ENCODE measurements at regions not wholly inside any gene's neighbourhood (a gene's known extent, or its start where the extent isn't known, plus 50 kb on each side); places are given as distances from the start of the nearest gene placed in this dataset.
"Not testable (repeated sequence)": the region's sequence is repeated elsewhere in the genome, so short reads cannot be mapped to it uniquely, and the experiment has no call there.

DNA sequence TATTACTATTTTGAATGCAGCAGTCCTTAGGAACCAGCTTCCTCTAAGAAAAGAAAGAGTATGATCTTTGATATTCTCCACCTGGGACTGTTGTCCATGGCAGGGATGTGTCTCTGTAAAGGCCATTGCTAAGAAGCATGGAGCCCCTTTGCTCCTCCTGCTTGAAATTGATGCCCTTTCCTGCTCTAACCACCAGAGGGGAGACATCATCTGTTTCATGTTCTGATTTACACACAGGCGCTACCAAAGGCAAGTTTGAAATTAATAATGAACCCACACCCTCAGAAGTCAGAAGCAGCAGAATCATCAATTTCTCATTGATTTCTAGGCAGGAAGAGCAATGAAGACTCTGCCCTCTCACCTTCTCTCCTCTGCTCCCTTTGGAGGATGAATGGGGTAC, 253.8 kb downstream of the RMST start:
- Histone ChIP-seq H3K9me3 (peaks cover 0 to 9% (median 0%) of the 10 kb centered on the region in 8 donors), H3K27me3 (replicated peaks in 1 of 7) (no peaks in the 10 kb centered on the region), H3K36me3 (no peaks in the 10 kb centered on the region), H3K4me1 (no peaks in the 10 kb centered on the region), H3K27ac (no peak overlapping the region), H3K4me3 (no peak overlapping the region)
- 61 to 83% (median 79%) methylated on average over 1 of the region's 1 CpG for WGBS, 5 donors
- DNase-seq = no peak
- TF ChIP-seq POLR2A (IDR thresholded peaks at IDR 0.05) = no peak
- TF ChIP-seq, protein P1, sequence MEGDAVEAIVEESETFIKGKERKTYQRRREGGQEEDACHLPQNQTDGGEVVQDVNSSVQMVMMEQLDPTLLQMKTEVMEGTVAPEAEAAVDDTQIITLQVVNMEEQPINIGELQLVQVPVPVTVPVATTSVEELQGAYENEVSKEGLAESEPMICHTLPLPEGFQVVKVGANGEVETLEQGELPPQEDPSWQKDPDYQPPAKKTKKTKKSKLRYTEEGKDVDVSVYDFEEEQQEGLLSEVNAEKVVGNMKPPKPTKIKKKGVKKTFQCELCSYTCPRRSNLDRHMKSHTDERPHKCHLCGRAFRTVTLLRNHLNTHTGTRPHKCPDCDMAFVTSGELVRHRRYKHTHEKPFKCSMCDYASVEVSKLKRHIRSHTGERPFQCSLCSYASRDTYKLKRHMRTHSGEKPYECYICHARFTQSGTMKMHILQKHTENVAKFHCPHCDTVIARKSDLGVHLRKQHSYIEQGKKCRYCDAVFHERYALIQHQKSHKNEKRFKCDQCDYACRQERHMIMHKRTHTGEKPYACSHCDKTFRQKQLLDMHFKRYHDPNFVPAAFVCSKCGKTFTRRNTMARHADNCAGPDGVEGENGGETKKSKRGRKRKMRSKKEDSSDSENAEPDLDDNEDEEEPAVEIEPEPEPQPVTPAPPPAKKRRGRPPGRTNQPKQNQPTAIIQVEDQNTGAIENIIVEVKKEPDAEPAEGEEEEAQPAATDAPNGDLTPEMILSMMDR (IDR thresholded peaks at IDR 0.05 in 8 of 11, conservative IDR thresholded peaks at IDR 0.05 in 3 of 11) = peak in 2 of 11 experiments; percentile 12 to 16
- no peak for TF ChIP-seq POLR2AphosphoS5 (IDR thresholded peaks at IDR 0.05)
- intact Hi-C loops (cut with DNase I; ENCODE audit: low total_unique reads) = no loop called here

DNA sequence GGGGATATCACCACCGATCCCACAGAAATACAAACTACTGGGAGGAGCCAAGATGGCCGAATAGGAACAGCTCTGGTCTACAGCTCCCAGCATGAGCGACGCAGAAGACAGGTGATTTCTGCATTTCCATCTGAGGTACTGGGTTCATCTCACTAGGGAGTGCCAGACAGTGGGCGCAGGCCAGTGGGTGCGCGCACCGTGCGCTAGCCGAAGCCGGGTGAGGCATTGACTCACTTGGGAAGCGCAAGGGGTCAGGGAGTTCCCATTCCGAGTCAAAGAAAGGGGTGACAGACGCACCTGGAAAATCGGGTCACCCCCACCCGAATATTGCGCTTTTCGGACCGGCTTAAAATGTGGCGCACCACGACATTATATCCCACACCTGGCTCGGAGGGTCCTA, 261.2 kb downstream of the RMST start:
- DNase-seq; H3K27ac ChIP-seq; intact Hi-C loops (cut with DNase I; ENCODE audit: low total_unique reads); H3K4me1 ChIP-seq; H3K27me3 ChIP-seq (replicated peaks in 1 of 7); H3K4me3 ChIP-seq; H3K36me3 ChIP-seq: not testable (repeated sequence)
- WGBS, 5 donors = 82 to 96% (median 91%) methylated on average over 21 to 22 of the region's 22 CpGs
- peaks cover 0 to 14% (median 0%) of the 10 kb centered on the region in 8 donors for H3K9me3 ChIP-seq

DNA sequence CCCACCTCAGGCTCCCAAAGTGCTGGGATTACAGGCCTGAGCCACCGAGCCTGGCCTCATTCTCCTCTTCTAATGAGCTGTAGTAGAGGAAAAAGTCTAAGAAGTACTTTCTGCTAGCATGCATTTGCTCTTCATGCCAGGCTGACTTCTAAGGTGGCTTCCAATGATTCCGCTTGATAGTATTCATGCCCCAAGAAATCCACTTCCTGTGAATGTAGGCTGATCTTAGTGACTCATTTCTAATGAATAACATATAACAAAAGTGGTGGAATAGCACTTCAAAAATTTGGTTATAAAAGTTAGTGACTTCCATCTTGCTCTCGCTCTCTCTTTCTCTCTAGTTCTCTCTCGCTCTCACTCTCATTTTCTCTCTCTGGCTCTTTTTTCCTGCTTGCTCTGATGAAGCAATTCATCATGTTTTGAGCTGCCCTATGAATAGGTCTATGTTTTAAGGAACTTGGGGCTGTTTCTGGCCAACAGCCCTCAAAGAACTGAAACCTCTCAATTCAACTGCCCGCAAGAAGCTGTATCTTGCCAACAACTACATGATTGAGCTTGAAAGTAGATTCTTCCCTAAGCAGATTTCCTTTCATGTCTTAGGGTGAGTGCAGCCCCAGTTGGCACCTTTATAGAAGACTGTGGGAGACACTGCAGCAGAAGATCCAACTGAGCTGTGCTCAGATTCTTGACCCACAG, 282.9 kb downstream of the RMST start:
- H3K27ac ChIP-seq = no peak overlapping the region
- no peaks in the 10 kb centered on the region for H3K27me3 ChIP-seq (replicated peaks in 1 of 7)
- no peak overlapping the region for H3K4me3 ChIP-seq
- intact Hi-C loops (cut with DNase I; ENCODE audit: low total_unique reads) = no loop called here
- DNase-seq = no peak
- H3K36me3 ChIP-seq = no peaks in the 10 kb centered on the region
- no peaks in the 10 kb centered on the region for H3K9me3 ChIP-seq
- 78 to 91% (median 81%) methylated on average over 5 of the region's 5 CpGs for WGBS, 5 donors
- H3K4me1 ChIP-seq = no peaks in the 10 kb centered on the region
- TF ChIP-seq POLR2AphosphoS5 (IDR thresholded peaks at IDR 0.05) (no peak), POLR2A (IDR thresholded peaks at IDR 0.05) (no peak)
- TF ChIP-seq, protein P1 (IDR thresholded peaks at IDR 0.05 in 8 of 11, conservative IDR thresholded peaks at IDR 0.05 in 3 of 11) = no peak

DNA sequence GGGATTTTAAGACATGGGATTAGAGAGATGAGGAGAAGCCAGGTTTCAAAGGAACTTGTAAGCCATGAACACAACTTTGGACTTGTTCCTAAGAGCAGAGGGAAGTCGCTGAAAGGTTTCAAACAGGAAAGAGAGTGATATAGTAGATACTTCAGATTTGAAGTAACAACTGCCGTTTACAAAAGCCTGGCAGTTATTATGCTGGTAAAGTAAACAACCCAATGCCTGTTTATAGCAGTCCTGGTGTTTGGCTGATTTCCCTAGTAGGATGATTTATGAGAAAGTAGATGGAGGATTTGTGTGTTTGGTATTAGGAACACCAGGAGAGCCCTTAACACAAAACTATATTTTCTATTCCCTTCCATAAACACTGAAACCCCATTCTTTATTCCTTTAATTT, 285.7 kb downstream of the RMST start:
- 3 to 14% (median 8%) methylated on average over 2 of the region's 2 CpGs for WGBS, 5 donors
- Histone ChIP-seq H3K4me1 (no peaks in the 10 kb centered on the region), H3K9me3 (no peaks in the 10 kb centered on the region), H3K36me3 (no peaks in the 10 kb centered on the region), H3K27ac (no peak overlapping the region), H3K4me3 (no peak overlapping the region), H3K27me3 (replicated peaks in 1 of 7) (no peaks in the 10 kb centered on the region)
- no peak for DNase-seq
- intact Hi-C loops (cut with DNase I; ENCODE audit: low total_unique reads) = no loop called here
- no peak for TF ChIP-seq POLR2A (IDR thresholded peaks at IDR 0.05)
- TF ChIP-seq, protein P1 (IDR thresholded peaks at IDR 0.05 in 8 of 11, conservative IDR thresholded peaks at IDR 0.05 in 3 of 11) = no peak
- no peak for TF ChIP-seq POLR2AphosphoS5 (IDR thresholded peaks at IDR 0.05)

Data from spleen (tissue), 11 donors.